Osteocyte (in vitro differentiated cells): ENCODE measurements at regions not wholly inside any gene's neighbourhood (a gene's known extent, or its start where the extent isn't known, plus 50 kb on each side); places are given as distances from the start of the nearest gene placed in this dataset.
A peak's percentile ranks its signal among the peaks of the same experiment; 100 is the strongest.

Experiments used
- DNase-seq: peaks from one replicate; pipeline ENCODE4 v3.0.0; 2021; ENCODE audit warnings: mixed read lengths; ENCODE audit not compliant: unreplicated experiment; ENCODE audit errors: extremely low spot score
- H3K27ac Mint-ChIP-seq: one replicate; pipeline ENCODE4 v1.8.0; 2021; ENCODE audit warnings: mild to moderate bottlenecking, mixed read lengths; ENCODE audit not compliant: unreplicated experiment
- H3K27me3 Mint-ChIP-seq: one replicate; pipeline ENCODE4 v1.8.0; 2021; ENCODE audit warnings: mixed read lengths; ENCODE audit not compliant: unreplicated experiment
- H3K36me3 Mint-ChIP-seq: one replicate; pipeline ENCODE4 v1.8.0; 2021; ENCODE audit warnings: mixed read lengths; ENCODE audit not compliant: unreplicated experiment
- H3K4me1 Mint-ChIP-seq: one replicate; pipeline ENCODE4 v1.8.0; 2021; ENCODE audit warnings: mixed read lengths; ENCODE audit not compliant: unreplicated experiment
- H3K4me3 Mint-ChIP-seq: one replicate; pipeline ENCODE4 v1.8.0; 2021; ENCODE audit warnings: mild to moderate bottlenecking, moderate library complexity, mixed read lengths; ENCODE audit not compliant: unreplicated experiment
- H3K9me3 Mint-ChIP-seq: one replicate; pipeline ENCODE4 v1.8.0; 2021; ENCODE audit warnings: mixed read lengths; ENCODE audit not compliant: unreplicated experiment
- CTCF ChIP-seq: fragments of 200-600 bp; sonication (generic); IDR thresholded peaks from 2 replicates; pipeline ENCODE4 v1.5.0; 2021; ENCODE audit warnings: antibody characterized with exemption, mild to moderate bottlenecking, moderate library complexity

DNA sequence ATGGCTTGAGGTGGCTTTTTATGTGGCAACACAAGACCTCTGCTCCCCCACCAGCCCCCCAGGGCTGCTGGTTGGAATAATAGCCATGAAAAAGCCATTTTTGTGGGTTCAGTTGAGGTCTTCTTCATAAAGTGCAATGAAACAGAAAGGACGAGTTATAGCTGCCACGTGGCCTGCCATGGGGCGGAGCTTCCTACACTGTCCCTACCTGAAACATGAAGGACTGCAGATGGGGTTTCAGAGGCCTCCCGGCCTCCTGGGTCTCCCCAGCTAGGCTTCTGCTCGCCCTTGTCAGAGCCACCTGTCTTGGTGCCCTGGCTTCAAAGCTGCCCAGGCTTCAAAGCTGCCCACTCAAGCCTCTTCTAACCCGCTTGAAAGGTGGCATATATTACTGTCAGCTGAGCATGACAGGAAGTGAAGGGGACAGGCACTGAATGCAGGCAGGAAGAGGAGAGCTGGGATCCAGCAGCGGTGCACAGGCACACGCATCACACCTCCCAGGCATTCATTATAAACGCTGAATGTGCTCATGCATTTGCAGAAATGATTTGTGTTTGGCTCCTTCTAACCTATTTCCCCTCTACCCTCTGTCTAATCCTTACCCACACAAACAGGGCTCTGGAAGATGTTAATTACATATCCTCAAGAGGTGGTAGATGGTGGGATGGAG, 245.9 kb upstream of the PODXL start:
- H3K9me3 Mint-ChIP-seq = no peaks in the 10 kb centered on the region
- H3K27me3 Mint-ChIP-seq = peaks cover 41% of the 10 kb centered on the region
- no peak overlapping the region for H3K27ac Mint-ChIP-seq
- no peaks in the 10 kb centered on the region for H3K36me3 Mint-ChIP-seq
- peak; percentile 57 for DNase-seq
- H3K4me1 Mint-ChIP-seq = no peaks in the 10 kb centered on the region
- no peak for TF ChIP-seq CTCF
- no peak overlapping the region for H3K4me3 Mint-ChIP-seq

GRCh38 chr7:131800531-131800930, 244.1 kb upstream of the PODXL start:
- Mint-ChIP-seq H3K9me3 (no peaks in the 10 kb centered on the region), H3K27ac (no peak overlapping the region), H3K4me3 (no peak overlapping the region), H3K36me3 (no peaks in the 10 kb centered on the region), H3K27me3 (peaks cover 38% of the 10 kb centered on the region), H3K4me1 (no peaks in the 10 kb centered on the region)
- DNase-seq = no peak
- TF ChIP-seq CTCF = no peak

- Mint-ChIP-seq H3K9me3 (no peaks in the 10 kb centered on the region), H3K27me3 (peaks cover 35% of the 10 kb centered on the region), H3K36me3 (no peaks in the 10 kb centered on the region), H3K27ac (no peak overlapping the region), H3K4me3 (no peak overlapping the region), H3K4me1 (no peaks in the 10 kb centered on the region)
- TF ChIP-seq CTCF = no peak
- DNase-seq = no peak
These were observed 243.6 kb upstream of the PODXL start for GRCh38 chr7:131800008-131800407.

- no peak overlapping the region for H3K27ac Mint-ChIP-seq
- no peaks in the 10 kb centered on the region for H3K4me1 Mint-ChIP-seq
- peaks cover 29% of the 10 kb centered on the region for H3K27me3 Mint-ChIP-seq
- no peaks in the 10 kb centered on the region for H3K9me3 Mint-ChIP-seq
- no peak for TF ChIP-seq CTCF
- no peak for DNase-seq
- H3K36me3 Mint-ChIP-seq = no peaks in the 10 kb centered on the region
- H3K4me3 Mint-ChIP-seq = no peak overlapping the region
These were observed 241.4 kb upstream of the PODXL start for GRCh38 chr7:131797841-131798240.

DNA sequence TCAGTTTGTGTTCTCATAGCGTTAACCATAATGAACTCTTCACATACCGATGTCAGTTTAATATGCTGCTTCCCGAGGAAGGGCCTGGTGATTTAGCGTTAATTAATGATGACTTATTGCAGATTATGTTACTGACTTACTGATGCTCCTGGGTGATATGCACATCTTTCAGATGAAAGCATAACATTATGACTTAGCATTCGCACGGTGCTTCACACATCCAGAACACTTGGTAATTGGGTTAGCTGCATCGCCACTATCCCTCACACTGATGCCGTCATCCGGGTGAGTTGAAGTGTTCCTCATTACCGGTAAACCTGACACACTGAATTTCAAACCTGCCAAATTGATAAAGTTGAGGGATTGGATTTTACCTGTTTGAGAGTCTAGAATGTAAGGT, 239.0 kb upstream of the PODXL start:
- Mint-ChIP-seq H3K4me1 (no peaks in the 10 kb centered on the region), H3K36me3 (no peaks in the 10 kb centered on the region), H3K27me3 (peaks cover 32% of the 10 kb centered on the region), H3K27ac (no peak overlapping the region), H3K4me3 (no peak overlapping the region), H3K9me3 (no peaks in the 10 kb centered on the region)
- DNase-seq = no peak
- no peak for TF ChIP-seq CTCF
